Progenitor cell of endocrine pancreas (in vitro differentiated cells): ENCODE measurements at regions not wholly inside any gene's neighbourhood (a gene's known extent, or its start where the extent isn't known, plus 50 kb on each side); places are given as distances from the start of the nearest gene placed in this dataset.

ENCODE experiments used
- DNase-seq: peaks from one replicate; pipeline ENCODE4 v3.0.0; 2021; ENCODE audit warnings: low spot score; ENCODE audit not compliant: unreplicated experiment
- H3K27ac Mint-ChIP-seq: 2 replicates; pipeline ENCODE4 v1.8.0; 2021; ENCODE audit warnings: mild to moderate bottlenecking, moderate library complexity, mixed read lengths
- H3K27me3 Mint-ChIP-seq: 2 replicates; pipeline ENCODE4 v1.8.0; 2021; ENCODE audit warnings: mixed read lengths
- H3K36me3 Mint-ChIP-seq: 2 replicates; pipeline ENCODE4 v1.8.0; 2022; ENCODE audit warnings: mixed read lengths; ENCODE audit not compliant: insufficient read depth
- H3K4me1 Mint-ChIP-seq: 2 replicates; pipeline ENCODE4 v1.8.0; 2021; ENCODE audit warnings: low read depth, mixed read lengths
- H3K4me3 Mint-ChIP-seq: 2 replicates; pipeline ENCODE4 v1.8.0; 2021; ENCODE audit warnings: low read depth, mild to moderate bottlenecking, moderate library complexity, mixed read lengths
- H3K9me3 Mint-ChIP-seq: 2 replicates; pipeline ENCODE4 v1.8.0; 2021; ENCODE audit warnings: low read depth, mixed read lengths
- TF ChIP-seq, protein P1 (sequence below): fragments of 200-600 bp; sonication (generic); IDR thresholded peaks from one replicate; pipeline ENCODE4 v1.5.0; 2021; ENCODE audit warnings: antibody characterized with exemption, mild to moderate bottlenecking; ENCODE audit not compliant: unreplicated experiment

- Mint-ChIP-seq H3K9me3 (peaks cover 3% of the 10 kb centered on the region), H3K36me3 (no peaks in the 10 kb centered on the region), H3K27ac (no peak overlapping the region), H3K4me3 (no peak overlapping the region), H3K4me1 (no peaks in the 10 kb centered on the region), H3K27me3 (no peaks in the 10 kb centered on the region)
- TF ChIP-seq, protein P1, sequence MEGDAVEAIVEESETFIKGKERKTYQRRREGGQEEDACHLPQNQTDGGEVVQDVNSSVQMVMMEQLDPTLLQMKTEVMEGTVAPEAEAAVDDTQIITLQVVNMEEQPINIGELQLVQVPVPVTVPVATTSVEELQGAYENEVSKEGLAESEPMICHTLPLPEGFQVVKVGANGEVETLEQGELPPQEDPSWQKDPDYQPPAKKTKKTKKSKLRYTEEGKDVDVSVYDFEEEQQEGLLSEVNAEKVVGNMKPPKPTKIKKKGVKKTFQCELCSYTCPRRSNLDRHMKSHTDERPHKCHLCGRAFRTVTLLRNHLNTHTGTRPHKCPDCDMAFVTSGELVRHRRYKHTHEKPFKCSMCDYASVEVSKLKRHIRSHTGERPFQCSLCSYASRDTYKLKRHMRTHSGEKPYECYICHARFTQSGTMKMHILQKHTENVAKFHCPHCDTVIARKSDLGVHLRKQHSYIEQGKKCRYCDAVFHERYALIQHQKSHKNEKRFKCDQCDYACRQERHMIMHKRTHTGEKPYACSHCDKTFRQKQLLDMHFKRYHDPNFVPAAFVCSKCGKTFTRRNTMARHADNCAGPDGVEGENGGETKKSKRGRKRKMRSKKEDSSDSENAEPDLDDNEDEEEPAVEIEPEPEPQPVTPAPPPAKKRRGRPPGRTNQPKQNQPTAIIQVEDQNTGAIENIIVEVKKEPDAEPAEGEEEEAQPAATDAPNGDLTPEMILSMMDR, result no peak
- DNase-seq, result no peak
Measured at GRCh38 chr11:41955066-41955465, 495.6 kb upstream of the LRRC4C start.

GRCh38 chr11:41955635-41956400 lies 496.4 kb upstream of the LRRC4C start:
- TF ChIP-seq, protein P1, result no peak
- no peak overlapping the region for H3K27ac Mint-ChIP-seq
- H3K4me1 Mint-ChIP-seq, result no peaks in the 10 kb centered on the region
- H3K4me3 Mint-ChIP-seq, result no peak overlapping the region
- H3K36me3 Mint-ChIP-seq, result no peaks in the 10 kb centered on the region
- H3K27me3 Mint-ChIP-seq, result no peaks in the 10 kb centered on the region
- peaks cover 3% of the 10 kb centered on the region for H3K9me3 Mint-ChIP-seq
- DNase-seq, result no peak

DNA sequence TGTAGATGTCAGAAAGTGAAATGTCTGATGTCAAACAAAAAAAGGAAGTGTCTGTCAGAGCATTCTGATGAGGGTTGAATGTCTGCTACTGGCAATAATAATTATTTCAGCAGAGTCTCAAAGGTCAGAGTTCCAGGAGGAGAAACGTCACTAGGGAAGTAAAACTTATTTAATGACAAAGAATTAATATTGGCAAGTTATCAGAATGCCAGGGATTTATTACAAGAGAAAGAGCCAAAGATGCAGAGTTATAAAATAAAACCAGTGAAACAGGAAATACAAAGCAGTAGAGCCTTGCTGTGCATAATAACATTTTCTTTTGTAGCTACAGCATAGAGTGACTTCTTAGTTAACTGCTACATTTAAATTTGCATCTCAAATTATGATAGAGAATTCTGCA lies 504.0 kb upstream of the LRRC4C start:
- TF ChIP-seq, protein P1, result no peak
- peaks cover 3% of the 10 kb centered on the region for H3K9me3 Mint-ChIP-seq
- no peaks in the 10 kb centered on the region for H3K27me3 Mint-ChIP-seq
- H3K27ac Mint-ChIP-seq, result no peak overlapping the region
- DNase-seq, result no peak
- H3K4me3 Mint-ChIP-seq, result no peak overlapping the region
- no peaks in the 10 kb centered on the region for H3K36me3 Mint-ChIP-seq
- no peaks in the 10 kb centered on the region for H3K4me1 Mint-ChIP-seq

DNA sequence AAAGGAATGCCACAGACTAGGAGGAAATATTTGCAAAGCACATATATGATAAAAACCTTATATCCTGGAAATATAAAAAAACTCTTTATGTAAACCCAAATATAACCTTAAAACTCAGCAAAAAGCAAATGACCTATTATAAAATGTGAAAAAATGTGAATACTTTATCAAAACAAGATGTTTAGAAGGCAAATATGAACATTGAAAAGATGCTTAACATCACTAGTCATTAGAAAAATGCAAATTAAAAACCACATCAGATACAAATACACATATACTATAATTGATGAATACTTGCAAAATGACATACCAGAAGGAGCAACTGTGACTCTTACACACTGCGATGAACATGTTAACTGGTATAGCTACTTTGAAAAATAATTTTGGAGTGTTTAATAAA lies 511.2 kb upstream of the LRRC4C start:
- no peaks in the 10 kb centered on the region for H3K27me3 Mint-ChIP-seq
- H3K9me3 Mint-ChIP-seq, result no peaks in the 10 kb centered on the region
- no peaks in the 10 kb centered on the region for H3K36me3 Mint-ChIP-seq
- TF ChIP-seq, protein P1, result no peak
- no peaks in the 10 kb centered on the region for H3K4me1 Mint-ChIP-seq
- no peak for DNase-seq
- no peak overlapping the region for H3K4me3 Mint-ChIP-seq
- no peak overlapping the region for H3K27ac Mint-ChIP-seq

DNA sequence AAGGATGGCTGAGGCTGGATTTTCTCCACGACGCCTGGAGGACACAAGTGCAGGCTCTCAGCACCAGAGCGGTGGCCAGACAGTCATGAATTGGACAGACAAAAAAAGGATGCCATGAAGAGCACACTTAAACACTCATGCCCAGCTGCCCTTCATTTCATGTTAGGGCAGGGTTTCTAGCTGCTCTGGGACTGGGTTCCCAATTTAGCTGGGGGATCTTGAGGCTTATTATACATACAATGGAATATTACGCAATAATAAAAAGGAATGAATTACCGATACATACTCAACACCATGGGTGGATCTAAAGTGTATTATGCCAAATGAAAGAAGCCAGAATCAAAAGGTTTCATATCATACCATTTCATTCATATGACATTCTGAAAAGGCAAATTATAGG lies 512.1 kb upstream of the LRRC4C start:
- DNase-seq, result no peak
- H3K27ac Mint-ChIP-seq, result no peak overlapping the region
- no peaks in the 10 kb centered on the region for H3K27me3 Mint-ChIP-seq
- TF ChIP-seq, protein P1, result no peak
- H3K36me3 Mint-ChIP-seq, result no peaks in the 10 kb centered on the region
- H3K4me3 Mint-ChIP-seq, result no peak overlapping the region
- H3K9me3 Mint-ChIP-seq, result no peaks in the 10 kb centered on the region
- H3K4me1 Mint-ChIP-seq, result no peaks in the 10 kb centered on the region
